GM21447 (cell line): ENCODE measurements at regions not wholly inside any gene's neighbourhood (a gene's known extent, or its start where the extent isn't known, plus 50 kb on each side); places are given as distances from the start of the nearest gene placed in this dataset.

Experiments used
- ATAC-seq: cut with Tn5 transposase; IDR thresholded peaks from one replicate; pipeline ENCODE4 v1.9.1; 2021; ENCODE audit not compliant: unreplicated experiment

GRCh38 chr4:153997516-153997915 is 208.6 kb upstream of the SFRP2 start:
- ATAC-seq, result no peak

DNA sequence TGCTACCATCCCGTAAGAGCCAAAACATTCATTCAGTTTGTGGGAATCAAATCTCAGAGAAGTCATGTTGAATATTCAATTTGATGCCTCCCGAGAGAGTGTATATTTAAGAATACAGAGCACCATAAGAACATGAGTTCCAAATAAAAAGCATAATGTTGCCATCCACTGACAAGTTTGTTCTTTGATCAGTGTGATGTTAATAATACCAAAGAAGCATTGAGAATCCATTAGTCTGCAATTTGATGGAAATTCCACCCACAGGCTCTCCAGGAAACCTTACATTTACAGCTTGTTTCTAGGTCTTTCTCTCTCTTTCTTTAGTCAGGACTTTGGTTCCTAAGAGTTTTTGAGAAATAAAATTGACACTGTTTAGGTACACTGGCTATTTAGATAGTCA is 200.6 kb upstream of the SFRP2 start:
- no peak for ATAC-seq

GRCh38 chr4:153988492-153989363 is 199.8 kb upstream of the SFRP2 start:
- ATAC-seq, result no peak

DNA sequence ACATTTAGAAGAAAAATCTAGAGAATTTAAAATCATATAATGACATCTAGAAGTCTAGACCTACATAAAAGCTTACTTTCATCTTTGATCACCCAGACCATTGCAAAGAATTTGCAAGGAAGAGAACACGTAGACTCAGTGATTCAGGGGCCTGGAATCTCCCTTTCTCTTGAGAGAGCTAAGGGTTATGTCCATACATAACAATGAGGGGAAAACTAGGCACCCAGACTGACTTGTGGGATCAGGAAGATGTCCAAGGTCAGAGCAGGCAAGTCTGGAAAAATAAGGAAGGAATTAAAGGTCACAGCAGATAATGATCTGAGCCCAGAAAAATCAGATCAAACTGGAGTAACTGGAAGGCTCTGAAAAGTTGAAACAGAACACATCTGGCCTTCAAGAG is 198.4 kb upstream of the SFRP2 start:
- no peak for ATAC-seq

- ATAC-seq, result no peak
Measured at GRCh38 chr4:153976954-153977353, 188.1 kb upstream of the SFRP2 start.

DNA sequence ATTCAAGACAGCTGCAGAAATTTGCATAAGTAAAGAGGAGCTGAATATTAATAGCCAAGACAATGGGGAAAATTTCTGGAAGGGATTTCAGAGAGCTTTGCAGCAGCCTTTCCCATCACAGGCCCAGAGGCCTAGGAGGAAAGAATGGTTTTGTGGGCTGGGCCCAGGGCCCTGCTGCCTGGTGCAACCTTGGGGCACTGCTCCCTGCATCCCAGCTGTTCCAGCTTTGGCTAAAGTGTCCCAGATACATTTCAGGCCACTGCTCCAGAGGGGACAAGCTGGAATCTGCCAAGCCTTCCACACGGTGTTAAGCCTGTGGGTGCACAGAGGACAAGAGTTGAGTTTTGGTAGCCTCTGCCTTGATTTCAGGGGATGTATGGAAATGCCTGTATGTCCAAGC is 185.6 kb upstream of the SFRP2 start:
- no peak for ATAC-seq

DNA sequence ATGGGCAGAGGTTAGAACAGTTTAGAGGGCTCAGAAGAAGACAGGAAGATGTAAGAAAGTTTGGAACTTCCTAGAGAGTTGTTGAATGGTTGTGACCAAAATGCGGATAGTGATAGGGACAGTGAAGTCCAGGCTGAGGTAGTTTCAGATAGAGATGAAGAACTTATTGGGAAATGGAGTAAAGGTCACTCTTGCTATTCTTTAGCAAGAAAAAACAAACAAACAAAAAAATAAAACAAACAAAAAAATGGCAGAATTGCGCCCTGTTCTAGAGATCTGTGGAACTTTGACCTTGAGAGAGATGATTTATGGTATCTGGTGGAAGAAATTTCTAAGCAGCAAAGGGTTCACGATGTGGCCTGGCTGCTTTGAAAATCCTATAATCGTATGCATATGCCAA is 185.1 kb upstream of the SFRP2 start:
- no peak for ATAC-seq

DNA sequence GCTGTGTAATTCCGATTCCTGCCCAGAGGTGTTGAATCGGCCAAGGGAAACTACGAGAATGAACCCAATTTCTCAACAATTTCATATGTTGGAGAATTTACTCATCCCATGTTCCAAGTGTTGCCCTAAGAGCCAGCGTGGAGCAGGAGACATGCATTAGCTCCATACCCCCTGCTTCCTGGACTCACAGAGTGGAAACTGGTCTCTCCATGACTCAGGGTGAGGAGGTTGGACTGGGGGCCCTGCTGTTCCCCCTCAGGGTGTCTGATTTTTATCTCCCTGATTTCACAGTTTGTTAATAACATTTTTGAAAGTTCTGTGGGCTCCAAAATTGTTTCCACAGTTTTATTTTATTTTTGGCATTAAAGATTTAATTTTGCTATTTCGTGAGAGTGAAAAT is 183.0 kb upstream of the SFRP2 start:
- ATAC-seq, result no peak

DNA sequence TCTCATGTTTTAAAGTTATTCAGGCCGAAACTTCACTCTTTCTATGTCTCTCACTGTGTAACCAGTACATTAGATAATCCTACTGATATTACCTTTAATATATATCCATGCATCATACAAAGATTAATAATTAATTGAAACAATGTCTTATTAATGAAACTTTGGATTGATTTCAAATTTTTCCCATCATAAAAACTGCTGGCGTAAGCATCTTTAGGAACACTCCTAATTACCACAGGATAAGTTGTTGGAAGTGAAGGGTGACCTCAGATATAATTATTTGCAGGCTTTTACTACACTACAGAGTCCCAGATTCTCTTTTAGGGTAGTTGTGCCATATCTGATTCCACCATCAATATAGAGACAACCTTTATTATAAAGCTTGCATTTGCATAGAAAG is 181.3 kb upstream of the SFRP2 start:
- no peak for ATAC-seq

GRCh38 chr4:153969542-153969941 is 180.7 kb upstream of the SFRP2 start:
- no peak for ATAC-seq

- no peak for ATAC-seq
Measured at GRCh38 chr4:153966641-153967040, 177.8 kb upstream of the SFRP2 start.

GRCh38 chr4:153963216-153963615 is 174.3 kb upstream of the SFRP2 start:
- no peak for ATAC-seq

DNA sequence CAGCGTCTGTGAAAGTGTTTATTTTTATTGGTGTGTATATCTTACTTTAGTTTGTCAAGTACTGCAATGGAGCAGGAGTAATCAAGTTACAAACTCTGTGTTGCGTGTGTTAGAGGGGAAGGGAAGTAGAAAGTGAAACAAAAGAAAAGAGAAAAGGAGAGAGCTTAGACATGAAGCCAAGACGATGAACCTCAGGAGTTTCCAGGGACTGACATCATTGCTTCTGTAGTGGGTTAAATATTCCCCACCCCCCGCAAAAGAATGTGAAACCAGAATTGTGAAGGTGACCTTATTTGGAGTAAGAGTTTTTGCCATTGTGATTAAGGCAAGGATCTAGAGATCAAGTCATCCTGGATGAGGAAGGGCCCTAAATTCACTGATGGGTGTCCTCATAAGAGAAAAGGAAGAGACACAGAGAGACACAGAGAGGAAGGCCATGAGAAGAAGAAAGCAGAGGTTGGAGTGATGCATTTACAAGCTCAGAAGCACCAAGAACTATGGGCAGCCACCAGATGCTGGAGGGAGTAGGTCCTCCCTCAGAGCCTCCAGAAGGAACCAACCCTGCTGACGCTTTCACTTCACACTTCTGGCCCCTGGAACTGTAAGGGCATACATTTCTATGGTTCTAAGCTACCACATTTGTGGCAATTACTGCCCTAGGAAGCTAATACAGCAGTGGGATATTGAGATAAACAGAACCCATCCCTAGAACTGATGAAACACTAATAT is 173.6 kb upstream of the SFRP2 start:
- ATAC-seq, result no peak

DNA sequence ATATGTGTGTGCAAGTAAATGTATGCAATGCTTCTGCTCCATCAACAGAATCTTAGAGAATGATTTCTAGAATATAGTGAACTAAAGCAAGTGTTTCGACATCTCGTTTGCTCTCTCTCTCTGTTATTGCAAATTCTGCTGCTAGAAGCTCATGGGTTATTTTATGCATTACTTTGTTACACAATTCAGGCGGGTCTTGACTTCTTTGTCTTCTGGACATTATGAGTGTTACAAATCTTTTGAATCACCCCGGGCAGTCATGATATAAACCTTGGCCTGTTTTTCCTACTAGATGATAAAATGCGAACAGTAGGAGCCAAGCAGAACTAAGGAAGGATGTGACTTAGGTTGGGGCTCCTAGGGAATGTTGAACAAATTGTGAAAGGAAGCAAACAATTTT is 166.4 kb upstream of the SFRP2 start:
- no peak for ATAC-seq

DNA sequence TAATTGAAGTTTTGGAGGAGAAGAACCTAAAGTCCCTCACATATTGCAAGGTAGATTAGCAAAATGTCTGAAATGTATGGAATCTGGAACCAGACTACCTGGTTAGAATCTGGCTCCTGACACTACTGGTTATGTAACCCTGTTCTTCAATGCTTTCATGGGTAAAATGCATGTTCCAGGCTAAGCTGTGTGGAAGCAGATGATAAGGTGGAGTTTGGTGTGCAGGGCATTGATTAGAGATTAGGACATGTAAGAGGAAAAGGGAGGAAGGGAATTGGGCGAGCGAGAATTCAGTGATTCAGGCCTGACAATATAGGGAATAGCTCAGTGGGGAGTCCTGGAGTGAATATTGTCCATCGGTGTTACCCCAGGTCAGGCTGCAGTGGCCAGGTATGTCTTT is 165.8 kb upstream of the SFRP2 start:
- ATAC-seq, result no peak

DNA sequence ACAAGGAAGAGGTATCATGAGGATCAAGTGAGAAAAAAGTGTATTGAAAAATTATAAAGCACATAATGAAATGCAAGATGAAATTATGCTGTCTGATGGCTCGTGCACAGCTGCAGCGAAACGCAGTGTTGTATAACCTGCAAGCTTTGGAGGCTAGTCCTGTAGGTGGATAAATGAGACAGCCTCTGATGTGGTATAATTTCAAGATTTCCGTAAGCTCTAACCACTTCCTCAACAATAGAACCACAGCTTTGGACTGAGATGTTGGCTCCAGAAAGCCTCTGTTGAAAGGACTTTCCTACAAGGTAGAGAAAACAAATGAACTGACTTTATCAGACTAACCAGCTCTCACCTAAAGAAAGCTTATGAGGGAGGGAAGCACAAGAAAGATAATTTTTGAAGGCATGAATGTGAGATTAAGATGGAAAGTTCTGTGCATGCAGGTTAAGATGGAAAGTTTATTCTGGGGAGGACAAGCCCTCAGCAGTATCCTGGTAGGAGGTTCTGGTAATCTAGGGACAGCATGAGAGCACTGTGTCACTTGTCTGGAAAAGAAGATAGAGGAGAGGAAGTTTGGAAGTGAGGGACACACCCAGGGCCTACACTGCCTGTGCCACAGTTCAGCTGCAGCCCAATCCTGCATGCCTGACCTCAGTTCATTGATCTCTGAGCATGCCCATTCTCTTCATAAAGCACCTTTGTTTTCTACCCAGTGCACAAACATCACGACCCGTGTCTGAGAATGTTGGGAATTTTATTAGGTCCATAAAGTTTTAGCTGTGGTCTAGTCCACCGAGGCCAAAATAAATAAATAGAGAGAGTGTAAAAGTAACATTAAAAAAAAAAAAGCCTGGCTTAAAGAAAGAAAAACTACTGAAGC is 161.5 kb upstream of the SFRP2 start:
- no peak for ATAC-seq

DNA sequence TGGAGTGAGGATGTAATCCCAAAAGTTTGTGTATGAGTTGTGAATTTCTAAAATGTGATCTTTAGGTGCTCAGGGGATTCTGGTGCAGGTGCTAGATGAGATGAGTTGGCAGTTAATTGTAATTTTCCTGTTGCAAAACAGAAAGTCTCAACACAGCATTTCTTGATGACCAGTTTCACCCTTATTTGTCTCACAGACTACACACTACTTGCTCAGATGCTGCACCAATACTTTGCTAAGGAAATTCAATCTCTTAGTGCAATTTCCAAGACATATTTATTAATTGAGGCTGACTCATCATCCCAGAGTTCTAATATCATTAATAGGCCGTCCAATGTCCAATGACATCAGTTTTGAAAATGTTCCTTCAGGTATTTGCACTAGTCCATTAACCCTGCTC is 159.2 kb upstream of the SFRP2 start:
- no peak for ATAC-seq

DNA sequence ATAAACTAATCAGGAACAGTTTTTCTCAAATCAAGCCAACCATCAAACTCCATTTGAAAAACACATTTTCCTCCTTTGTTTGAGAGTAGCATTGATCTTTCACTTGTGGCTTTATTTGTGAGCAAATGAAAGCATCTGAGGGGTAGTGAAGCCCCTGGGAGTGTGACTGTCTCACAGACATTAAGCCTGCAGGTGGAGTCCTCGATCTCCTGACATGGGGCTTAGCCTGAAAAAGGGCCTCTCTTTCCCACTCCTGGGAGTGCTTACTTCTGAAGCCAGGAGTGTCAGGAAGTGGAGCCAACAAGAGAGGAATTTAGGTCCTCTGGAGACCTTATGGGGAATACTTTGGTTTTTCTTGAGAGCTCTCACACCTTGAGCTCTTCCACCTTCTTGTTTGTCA is 158.2 kb upstream of the SFRP2 start:
- ATAC-seq, result no peak

GRCh38 chr4:153945704-153946103 is 156.8 kb upstream of the SFRP2 start:
- no peak for ATAC-seq

GRCh38 chr4:153943738-153944415 is 155.0 kb upstream of the SFRP2 start:
- ATAC-seq, result no peak

GRCh38 chr4:153940916-153941315 is 152.0 kb upstream of the SFRP2 start:
- no peak for ATAC-seq
